T47D (cell line): ENCODE measurements at regions not wholly inside any gene's neighbourhood (a gene's known extent, or its start where the extent isn't known, plus 50 kb on each side); places are given as distances from the start of the nearest gene placed in this dataset.

ENCODE experiments used
- DNase-seq, 2 experiments: peaks; one replicate each; pipeline versions ENCODE4 v3.0.0 to v3.0.0-alpha.2; 2011 to 2012; ENCODE audit warnings: low read depth in 1 of 2, low spot score in 1 of 2
- JUND ChIP-seq: IDR thresholded peaks from 2 replicates; pipeline ENCODE4 v1.6.1; 2012; ENCODE audit warnings: low read depth
- in situ Hi-C: cut with HindIII; loops from 2 replicates; pipeline ENCODE4 v1.10.0; 2016; ENCODE audit warnings: low sequenced_read_pairs, low pct_unique_long_range_greater_than_20kb

DNA sequence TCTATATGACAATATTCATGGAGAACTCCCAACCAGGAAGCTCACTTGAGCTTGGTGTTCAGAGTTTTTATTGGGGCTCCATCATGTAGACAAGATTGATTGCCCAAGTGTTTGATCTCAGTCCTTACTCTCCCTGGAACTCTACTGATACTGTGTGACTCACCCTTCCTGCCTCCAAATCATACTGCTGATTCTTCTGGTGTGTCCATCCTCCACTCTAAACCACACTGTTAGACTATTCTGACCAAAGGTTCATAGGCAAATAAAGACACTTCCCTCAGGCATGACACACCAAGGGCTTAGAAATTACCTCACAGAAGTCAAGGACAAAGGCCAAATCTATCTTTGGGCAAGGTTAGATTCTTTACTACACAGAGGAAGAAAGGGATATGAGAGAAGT is 107.9 kb upstream of the CDH20 start:
- in situ Hi-C loops, result no loop called here
- no peak for DNase-seq
- no peak for TF ChIP-seq JUND

GRCh38 chr18:61236356-61237057 is 96.7 kb upstream of the CDH20 start:
- no peak for TF ChIP-seq JUND
- DNase-seq, result no peak
- in situ Hi-C loops, result no loop called here

- no peak for DNase-seq
- TF ChIP-seq JUND, result no peak
- in situ Hi-C loops, result no loop called here
These were observed 95.7 kb upstream of the CDH20 start for GRCh38 chr18:61237529-61237928.

DNA sequence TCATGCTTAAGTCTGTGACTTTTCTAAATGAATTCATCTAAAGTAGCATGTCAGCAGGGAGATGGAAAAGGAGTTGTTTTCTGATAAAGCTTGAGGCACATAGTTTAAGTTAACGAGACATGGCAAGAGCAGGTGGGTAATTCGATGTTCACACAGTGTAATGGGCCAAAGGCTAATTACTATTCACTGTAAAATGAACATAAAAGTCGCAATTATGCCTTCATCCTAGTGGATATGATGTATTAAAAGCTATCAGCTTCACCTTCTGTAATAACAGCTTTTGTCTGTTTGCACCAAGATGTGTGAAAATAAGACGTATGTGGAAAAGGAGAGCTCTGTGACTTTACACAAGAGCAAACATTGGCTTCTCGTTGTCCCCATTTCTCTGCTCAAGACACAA is 94.2 kb upstream of the CDH20 start:
- TF ChIP-seq JUND, result no peak
- no peak for DNase-seq
- in situ Hi-C loops, result no loop called here

DNA sequence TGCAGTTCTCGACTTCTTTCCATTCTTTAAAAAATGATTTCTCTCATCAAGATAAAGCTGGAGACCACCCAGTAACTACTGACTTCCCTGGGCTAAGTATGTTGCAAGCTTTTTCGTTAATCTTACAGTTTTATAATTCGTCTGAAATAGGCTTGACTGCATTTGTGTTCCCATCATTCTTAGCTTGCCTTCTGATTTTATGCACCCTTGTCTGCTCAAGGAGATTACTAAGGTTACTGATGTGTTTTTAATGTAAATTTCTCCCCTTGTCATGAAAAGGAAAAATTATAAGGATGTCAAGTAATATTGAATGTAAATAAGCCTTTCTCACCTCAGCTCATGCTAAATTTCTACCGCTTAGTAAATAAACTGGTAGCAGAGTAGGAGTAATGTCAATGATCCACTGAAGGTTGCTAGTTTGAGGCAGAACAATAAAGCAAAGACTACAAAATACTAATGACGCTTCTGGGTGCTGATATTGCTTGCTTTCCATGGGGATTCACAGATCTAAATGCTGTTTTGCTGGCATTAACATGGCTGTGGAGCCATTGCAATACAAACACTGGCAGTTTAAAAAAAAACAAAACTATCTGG is 91.9 kb upstream of the CDH20 start:
- in situ Hi-C loops, result no loop called here
- DNase-seq, result no peak
- no peak for TF ChIP-seq JUND

GRCh38 chr18:61244632-61245031 is 88.6 kb upstream of the CDH20 start:
- in situ Hi-C loops, result no loop called here
- no peak for DNase-seq
- TF ChIP-seq JUND, result no peak

GRCh38 chr18:61245276-61245675 is 88.0 kb upstream of the CDH20 start:
- TF ChIP-seq JUND, result no peak
- no peak for DNase-seq
- in situ Hi-C loops, result no loop called here

- TF ChIP-seq JUND, result no peak
- no peak for DNase-seq
- in situ Hi-C loops, result no loop called here
These were observed 84.6 kb upstream of the CDH20 start for GRCh38 chr18:61248589-61248988.

- DNase-seq, result no peak
- in situ Hi-C loops, result no loop called here
- TF ChIP-seq JUND, result no peak
These were observed 76.9 kb upstream of the CDH20 start for GRCh38 chr18:61256291-61256690.

DNA sequence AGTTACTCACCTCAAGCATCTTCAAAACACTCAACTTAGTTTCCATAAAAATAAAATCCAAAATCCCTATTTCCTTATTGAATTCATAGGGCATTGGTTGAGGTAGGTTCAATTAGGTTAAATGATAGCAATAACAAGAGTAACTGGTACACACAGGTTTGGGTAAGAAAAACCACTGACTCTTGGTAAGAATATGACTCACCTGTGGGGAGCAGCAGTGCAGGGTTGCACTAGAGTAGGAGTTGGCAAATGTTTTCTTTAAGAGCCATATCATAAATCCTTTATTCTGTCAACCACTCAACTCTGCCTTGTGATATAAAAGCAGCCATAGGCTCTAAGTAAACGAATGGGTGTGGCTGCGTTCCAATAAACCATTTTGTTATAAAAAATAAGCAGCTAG is 71.4 kb upstream of the CDH20 start:
- in situ Hi-C loops, result no loop called here
- no peak for DNase-seq
- TF ChIP-seq JUND, result no peak

- in situ Hi-C loops, result no loop called here
- no peak for DNase-seq
- no peak for TF ChIP-seq JUND
These were observed 60.4 kb upstream of the CDH20 start for GRCh38 chr18:61272793-61273192.

GRCh38 chr18:61273533-61273932 is 59.7 kb upstream of the CDH20 start:
- TF ChIP-seq JUND, result no peak
- in situ Hi-C loops, result no loop called here
- DNase-seq, result no peak

- in situ Hi-C loops, result no loop called here
- TF ChIP-seq JUND, result no peak
- no peak for DNase-seq
These were observed 58.7 kb upstream of the CDH20 start for GRCh38 chr18:61274416-61274960.
